ENCODE measurements at regions not wholly inside any gene's neighbourhood (a gene's known extent, or its start where the extent isn't known, plus 50 kb on each side); places are given as distances from the start of the nearest gene placed in this dataset.

GRCh38 chr2:180456801-180457200 lies 449.7 kb upstream of the CWC22 start:
- no peaks in the 10 kb centered on the region for H3K9me3 ChIP-seq (ENCODE audit: control insufficient read depth in 2 of 2, insufficient read depth in 1 of 2, low read length in 1 of 2)
- H3K4me3 ChIP-seq (ENCODE audit: low read length in 2 of 2) = no peak overlapping the region
- 93% methylated on average over 3 of the region's 3 CpGs for WGBS
- no peaks in the 10 kb centered on the region for H3K27me3 ChIP-seq (ENCODE audit: control insufficient read depth in 2 of 2, insufficient read depth in 1 of 2, low read length in 1 of 2)
- H3K36me3 ChIP-seq (ENCODE audit: control insufficient read depth in 2 of 2, insufficient read depth in 2 of 2, low read length in 1 of 2) = no peaks in the 10 kb centered on the region
- no peak overlapping the region for H3K27ac ChIP-seq (ENCODE audit: low read depth in 1 of 2, low read length in 1 of 2)
- DNase-seq (ENCODE audit: low read depth in 6 of 9, low spot score in 9 of 9) = no peak
- H3K4me1 ChIP-seq (ENCODE audit: control insufficient read depth in 2 of 2, insufficient read depth in 2 of 2, low read length in 2 of 2) = no peaks in the 10 kb centered on the region

GRCh38 chr2:180450841-180451240 lies 443.7 kb upstream of the CWC22 start:
- DNase-seq (ENCODE audit: low read depth in 6 of 9, low spot score in 9 of 9) = no peak
- H3K27ac ChIP-seq (ENCODE audit: low read depth in 1 of 2, low read length in 1 of 2) = no peak overlapping the region
- no peaks in the 10 kb centered on the region for H3K27me3 ChIP-seq (ENCODE audit: control insufficient read depth in 2 of 2, insufficient read depth in 1 of 2, low read length in 1 of 2)
- H3K4me1 ChIP-seq (ENCODE audit: control insufficient read depth in 2 of 2, insufficient read depth in 2 of 2, low read length in 2 of 2) = no peaks in the 10 kb centered on the region
- no peaks in the 10 kb centered on the region for H3K36me3 ChIP-seq (ENCODE audit: control insufficient read depth in 2 of 2, insufficient read depth in 2 of 2, low read length in 1 of 2)
- no peaks in the 10 kb centered on the region for H3K9me3 ChIP-seq (ENCODE audit: control insufficient read depth in 2 of 2, insufficient read depth in 1 of 2, low read length in 1 of 2)
- no peak overlapping the region for H3K4me3 ChIP-seq (ENCODE audit: low read length in 2 of 2)

GRCh38 chr2:180449171-180449915 lies 442.2 kb upstream of the CWC22 start:
- Histone ChIP-seq H3K27ac (ENCODE audit: low read depth in 1 of 2, low read length in 1 of 2) (no peak overlapping the region), H3K4me3 (ENCODE audit: low read length in 2 of 2) (no peak overlapping the region), H3K36me3 (ENCODE audit: control insufficient read depth in 2 of 2, insufficient read depth in 2 of 2, low read length in 1 of 2) (no peaks in the 10 kb centered on the region), H3K9me3 (ENCODE audit: control insufficient read depth in 2 of 2, insufficient read depth in 1 of 2, low read length in 1 of 2) (no peaks in the 10 kb centered on the region), H3K27me3 (ENCODE audit: control insufficient read depth in 2 of 2, insufficient read depth in 1 of 2, low read length in 1 of 2) (no peaks in the 10 kb centered on the region), H3K4me1 (ENCODE audit: control insufficient read depth in 2 of 2, insufficient read depth in 2 of 2, low read length in 2 of 2) (no peaks in the 10 kb centered on the region)
- WGBS = 92% methylated on average over 3 of the region's 3 CpGs
- no peak for DNase-seq (ENCODE audit: low read depth in 6 of 9, low spot score in 9 of 9)

GRCh38 chr2:180446492-180446891 lies 439.4 kb upstream of the CWC22 start:
- no peaks in the 10 kb centered on the region for H3K4me1 ChIP-seq (ENCODE audit: control insufficient read depth in 2 of 2, insufficient read depth in 2 of 2, low read length in 2 of 2)
- no peaks in the 10 kb centered on the region for H3K27me3 ChIP-seq (ENCODE audit: control insufficient read depth in 2 of 2, insufficient read depth in 1 of 2, low read length in 1 of 2)
- 93% methylated on average over 6 of the region's 6 CpGs for WGBS
- H3K9me3 ChIP-seq (ENCODE audit: control insufficient read depth in 2 of 2, insufficient read depth in 1 of 2, low read length in 1 of 2) = no peaks in the 10 kb centered on the region
- no peak for DNase-seq (ENCODE audit: low read depth in 6 of 9, low spot score in 9 of 9)
- H3K27ac ChIP-seq (ENCODE audit: low read depth in 1 of 2, low read length in 1 of 2) = no peak overlapping the region
- no peak overlapping the region for H3K4me3 ChIP-seq (ENCODE audit: low read length in 2 of 2)
- no peaks in the 10 kb centered on the region for H3K36me3 ChIP-seq (ENCODE audit: control insufficient read depth in 2 of 2, insufficient read depth in 2 of 2, low read length in 1 of 2)

- Histone ChIP-seq H3K4me1 (ENCODE audit: control insufficient read depth in 2 of 2, insufficient read depth in 2 of 2, low read length in 2 of 2) (no peaks in the 10 kb centered on the region), H3K9me3 (ENCODE audit: control insufficient read depth in 2 of 2, insufficient read depth in 1 of 2, low read length in 1 of 2) (no peaks in the 10 kb centered on the region), H3K27ac (ENCODE audit: low read depth in 1 of 2, low read length in 1 of 2) (no peak overlapping the region), H3K36me3 (ENCODE audit: control insufficient read depth in 2 of 2, insufficient read depth in 2 of 2, low read length in 1 of 2) (no peaks in the 10 kb centered on the region), H3K4me3 (ENCODE audit: low read length in 2 of 2) (no peak overlapping the region), H3K27me3 (ENCODE audit: control insufficient read depth in 2 of 2, insufficient read depth in 1 of 2, low read length in 1 of 2) (no peaks in the 10 kb centered on the region)
- no peak for DNase-seq (ENCODE audit: low read depth in 6 of 9, low spot score in 9 of 9)
- WGBS = 2% methylated on average over 1 of the region's 1 CpG
These were observed 436.8 kb upstream of the CWC22 start for GRCh38 chr2:180443888-180444287.

- no peaks in the 10 kb centered on the region for H3K9me3 ChIP-seq (ENCODE audit: control insufficient read depth in 2 of 2, insufficient read depth in 1 of 2, low read length in 1 of 2)
- no peaks in the 10 kb centered on the region for H3K36me3 ChIP-seq (ENCODE audit: control insufficient read depth in 2 of 2, insufficient read depth in 2 of 2, low read length in 1 of 2)
- no peak overlapping the region for H3K4me3 ChIP-seq (ENCODE audit: low read length in 2 of 2)
- DNase-seq (ENCODE audit: low read depth in 6 of 9, low spot score in 9 of 9) = no peak
- 96% methylated on average over 1 of the region's 1 CpG for WGBS
- no peaks in the 10 kb centered on the region for H3K27me3 ChIP-seq (ENCODE audit: control insufficient read depth in 2 of 2, insufficient read depth in 1 of 2, low read length in 1 of 2)
- no peaks in the 10 kb centered on the region for H3K4me1 ChIP-seq (ENCODE audit: control insufficient read depth in 2 of 2, insufficient read depth in 2 of 2, low read length in 2 of 2)
- H3K27ac ChIP-seq (ENCODE audit: low read depth in 1 of 2, low read length in 1 of 2) = no peak overlapping the region
These were observed 436.0 kb upstream of the CWC22 start for GRCh38 chr2:180442860-180443644.

GRCh38 chr2:180419212-180419611 lies 412.1 kb upstream of the CWC22 start:
- Histone ChIP-seq H3K4me1 (ENCODE audit: control insufficient read depth in 2 of 2, insufficient read depth in 2 of 2, low read length in 2 of 2) (no peaks in the 10 kb centered on the region), H3K27ac (ENCODE audit: low read depth in 1 of 2, low read length in 1 of 2) (no peak overlapping the region), H3K9me3 (ENCODE audit: control insufficient read depth in 2 of 2, insufficient read depth in 1 of 2, low read length in 1 of 2) (no peaks in the 10 kb centered on the region), H3K4me3 (ENCODE audit: low read length in 2 of 2) (no peak overlapping the region), H3K36me3 (ENCODE audit: control insufficient read depth in 2 of 2, insufficient read depth in 2 of 2, low read length in 1 of 2) (no peaks in the 10 kb centered on the region), H3K27me3 (ENCODE audit: control insufficient read depth in 2 of 2, insufficient read depth in 1 of 2, low read length in 1 of 2) (no peaks in the 10 kb centered on the region)
- no peak for DNase-seq (ENCODE audit: low read depth in 6 of 9, low spot score in 9 of 9)
- 95% methylated on average over 3 of the region's 3 CpGs for WGBS

GRCh38 chr2:180416627-180417026 lies 409.5 kb upstream of the CWC22 start:
- Histone ChIP-seq H3K27ac (ENCODE audit: low read depth in 1 of 2, low read length in 1 of 2) (no peak overlapping the region), H3K9me3 (ENCODE audit: control insufficient read depth in 2 of 2, insufficient read depth in 1 of 2, low read length in 1 of 2) (no peaks in the 10 kb centered on the region), H3K36me3 (ENCODE audit: control insufficient read depth in 2 of 2, insufficient read depth in 2 of 2, low read length in 1 of 2) (no peaks in the 10 kb centered on the region), H3K4me1 (ENCODE audit: control insufficient read depth in 2 of 2, insufficient read depth in 2 of 2, low read length in 2 of 2) (no peaks in the 10 kb centered on the region), H3K27me3 (ENCODE audit: control insufficient read depth in 2 of 2, insufficient read depth in 1 of 2, low read length in 1 of 2) (no peaks in the 10 kb centered on the region), H3K4me3 (ENCODE audit: low read length in 2 of 2) (no peak overlapping the region)
- DNase-seq (ENCODE audit: low read depth in 6 of 9, low spot score in 9 of 9) = no peak
- WGBS = 91% methylated on average over 6 of the region's 6 CpGs

- Histone ChIP-seq H3K9me3 (ENCODE audit: control insufficient read depth in 2 of 2, insufficient read depth in 1 of 2, low read length in 1 of 2) (no peaks in the 10 kb centered on the region), H3K27ac (ENCODE audit: low read depth in 1 of 2, low read length in 1 of 2) (no peak overlapping the region), H3K4me3 (ENCODE audit: low read length in 2 of 2) (no peak overlapping the region), H3K36me3 (ENCODE audit: control insufficient read depth in 2 of 2, insufficient read depth in 2 of 2, low read length in 1 of 2) (no peaks in the 10 kb centered on the region), H3K4me1 (ENCODE audit: control insufficient read depth in 2 of 2, insufficient read depth in 2 of 2, low read length in 2 of 2) (no peaks in the 10 kb centered on the region), H3K27me3 (ENCODE audit: control insufficient read depth in 2 of 2, insufficient read depth in 1 of 2, low read length in 1 of 2) (no peaks in the 10 kb centered on the region)
- no peak for DNase-seq (ENCODE audit: low read depth in 6 of 9, low spot score in 9 of 9)
- 94% methylated on average over 2 of the region's 2 CpGs for WGBS
These were observed 406.2 kb upstream of the CWC22 start for GRCh38 chr2:180413336-180413735.
